Endothelial cell of umbilical vein (primary cell): ENCODE measurements at regions not wholly inside any gene's neighbourhood (a gene's known extent, or its start where the extent isn't known, plus 50 kb on each side); places are given as distances from the start of the nearest gene placed in this dataset.

Source experiments
- EZH2 ChIP-seq: IDR thresholded peaks from 2 replicates; pipeline ENCODE4 v1.6.1; 2012; ENCODE audit warnings: borderline replicate concordance, low read depth, mild to moderate bottlenecking, moderate library complexity, low read length, inconsistent platforms; ENCODE audit not compliant: severe bottlenecking
- JUN ChIP-seq: IDR thresholded peaks from 2 replicates; pipeline ENCODE4 v1.6.1; 2011; ENCODE audit warnings: borderline replicate concordance, low read depth; ENCODE audit not compliant: insufficient read length, insufficient read depth
- TF ChIP-seq, protein P1 (sequence below), 2 donors: IDR thresholded peaks; 1 replicate in 1 of 2; 2 replicates in 1 of 2; pipeline ENCODE4 v1.5.1; 2011; ENCODE audit warnings: low read length in 2 of 2, mild to moderate bottlenecking in 2 of 2, moderate library complexity in 2 of 2, control low read depth in 1 of 2, inconsistent platforms in 1 of 2, low read depth in 1 of 2; ENCODE audit not compliant: insufficient read depth in 1 of 2; ENCODE audit errors: extremely low read depth in 1 of 2
- TF ChIP-seq, protein P2 (sequence below): IDR thresholded peaks from 2 replicates; pipeline ENCODE4 v1.6.1; 2011; ENCODE audit not compliant: insufficient read depth, insufficient read length

DNA sequence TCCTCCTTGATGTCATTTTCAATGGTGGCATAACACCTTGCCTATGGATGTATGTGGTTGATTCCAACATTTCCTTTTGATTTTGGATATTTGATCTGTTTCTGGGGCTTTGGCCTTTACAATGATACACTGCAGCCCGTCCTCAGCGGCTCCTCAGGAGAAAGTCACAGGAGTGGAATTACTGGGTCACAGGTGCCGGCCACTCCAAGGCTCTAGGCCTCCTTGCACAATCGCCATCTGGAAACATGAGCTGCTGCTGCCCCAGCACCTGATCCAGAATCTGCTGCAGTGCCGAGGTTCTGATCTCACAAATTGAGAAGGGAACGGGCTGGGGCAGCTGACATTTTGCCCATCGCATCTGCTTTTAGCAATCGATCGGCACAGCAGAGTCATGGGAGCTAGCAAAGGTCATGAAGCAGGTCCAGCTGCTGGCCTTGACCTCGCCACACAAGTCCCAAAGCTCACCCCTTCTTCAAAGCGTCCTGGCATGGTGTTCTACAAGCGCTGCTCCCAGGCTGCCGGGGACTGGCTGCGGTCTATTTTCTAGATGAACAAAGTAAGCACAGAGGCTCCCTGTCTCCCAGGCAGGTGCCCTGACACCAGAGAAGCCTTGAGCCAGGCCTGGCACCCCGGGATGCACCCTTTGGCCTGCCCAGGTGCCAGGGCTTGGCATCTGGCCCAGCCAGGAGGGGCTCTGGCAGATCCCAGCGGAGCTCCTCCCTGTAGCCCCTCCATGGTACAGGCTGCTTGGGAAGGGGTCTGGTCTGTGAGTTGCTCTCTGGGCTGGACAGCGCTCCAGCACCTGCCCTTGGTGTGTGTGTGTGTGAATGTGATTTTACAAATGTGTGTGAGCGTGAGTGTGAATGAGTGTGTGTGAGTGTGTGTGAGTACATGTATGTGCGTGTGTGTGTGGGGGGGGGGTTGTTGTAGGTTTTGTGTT lies 201.8 kb downstream of the GLRX3 start:
- TF ChIP-seq, protein P1, sequence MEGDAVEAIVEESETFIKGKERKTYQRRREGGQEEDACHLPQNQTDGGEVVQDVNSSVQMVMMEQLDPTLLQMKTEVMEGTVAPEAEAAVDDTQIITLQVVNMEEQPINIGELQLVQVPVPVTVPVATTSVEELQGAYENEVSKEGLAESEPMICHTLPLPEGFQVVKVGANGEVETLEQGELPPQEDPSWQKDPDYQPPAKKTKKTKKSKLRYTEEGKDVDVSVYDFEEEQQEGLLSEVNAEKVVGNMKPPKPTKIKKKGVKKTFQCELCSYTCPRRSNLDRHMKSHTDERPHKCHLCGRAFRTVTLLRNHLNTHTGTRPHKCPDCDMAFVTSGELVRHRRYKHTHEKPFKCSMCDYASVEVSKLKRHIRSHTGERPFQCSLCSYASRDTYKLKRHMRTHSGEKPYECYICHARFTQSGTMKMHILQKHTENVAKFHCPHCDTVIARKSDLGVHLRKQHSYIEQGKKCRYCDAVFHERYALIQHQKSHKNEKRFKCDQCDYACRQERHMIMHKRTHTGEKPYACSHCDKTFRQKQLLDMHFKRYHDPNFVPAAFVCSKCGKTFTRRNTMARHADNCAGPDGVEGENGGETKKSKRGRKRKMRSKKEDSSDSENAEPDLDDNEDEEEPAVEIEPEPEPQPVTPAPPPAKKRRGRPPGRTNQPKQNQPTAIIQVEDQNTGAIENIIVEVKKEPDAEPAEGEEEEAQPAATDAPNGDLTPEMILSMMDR (IDR thresholded peaks at IDR 0.05; ENCODE audit: extremely low read depth in 1 of 2, insufficient read depth in 1 of 2, low read depth in 1 of 2, low read length in 2 of 2), result no peak
- TF ChIP-seq, protein P2, sequence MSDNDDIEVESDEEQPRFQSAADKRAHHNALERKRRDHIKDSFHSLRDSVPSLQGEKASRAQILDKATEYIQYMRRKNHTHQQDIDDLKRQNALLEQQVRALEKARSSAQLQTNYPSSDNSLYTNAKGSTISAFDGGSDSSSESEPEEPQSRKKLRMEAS, result no peak
- TF ChIP-seq EZH2, result no peak
- no peak for TF ChIP-seq JUN
